Uterus (tissue), 2 donors: ENCODE measurements at regions not wholly inside any gene's neighbourhood (a gene's known extent, or its start where the extent isn't known, plus 50 kb on each side); places are given as distances from the start of the nearest gene placed in this dataset.

Experiments
- POLR2A ChIP-seq, 2 donors: fragments of 450-650 bp; IDR thresholded peaks; one replicate each; pipeline ENCODE4 v1.6.1; 2016; ENCODE audit warnings: antibody characterized with exemption in 2 of 2, mild to moderate bottlenecking in 1 of 2, moderate library complexity in 1 of 2
- TF ChIP-seq, protein P1 (sequence below), 4 experiments: fragments of 200-600 bp in 2 of 4; fragments of 450-650 bp in 2 of 4; sonication (generic) in 2 of 4; IDR thresholded peaks; one replicate each; pipeline ENCODE4 v1.5.1; 2016 to 2019; ENCODE audit warnings: antibody characterized with exemption in 4 of 4, mild to moderate bottlenecking in 2 of 4, moderate library complexity in 1 of 4

DNA sequence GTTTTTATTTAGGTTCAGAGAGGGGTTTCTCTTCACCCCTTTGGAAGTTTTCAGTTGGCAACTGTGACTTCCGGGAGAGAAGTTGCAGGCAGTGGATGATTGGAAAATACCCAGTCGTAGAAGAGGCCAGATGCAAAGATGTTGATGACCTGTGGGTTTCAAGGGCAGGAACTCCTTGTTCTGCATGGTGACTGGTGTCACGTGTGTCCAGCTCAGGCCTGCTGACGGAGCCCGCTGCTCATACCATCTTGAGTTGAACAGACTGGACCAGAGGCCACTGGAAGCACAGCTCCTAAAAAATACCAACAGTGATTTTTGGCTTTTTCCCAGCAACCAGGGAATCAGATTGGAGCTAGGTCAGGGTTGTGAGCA lies 243.9 kb upstream of the KLF4 start:
- TF ChIP-seq, protein P1, sequence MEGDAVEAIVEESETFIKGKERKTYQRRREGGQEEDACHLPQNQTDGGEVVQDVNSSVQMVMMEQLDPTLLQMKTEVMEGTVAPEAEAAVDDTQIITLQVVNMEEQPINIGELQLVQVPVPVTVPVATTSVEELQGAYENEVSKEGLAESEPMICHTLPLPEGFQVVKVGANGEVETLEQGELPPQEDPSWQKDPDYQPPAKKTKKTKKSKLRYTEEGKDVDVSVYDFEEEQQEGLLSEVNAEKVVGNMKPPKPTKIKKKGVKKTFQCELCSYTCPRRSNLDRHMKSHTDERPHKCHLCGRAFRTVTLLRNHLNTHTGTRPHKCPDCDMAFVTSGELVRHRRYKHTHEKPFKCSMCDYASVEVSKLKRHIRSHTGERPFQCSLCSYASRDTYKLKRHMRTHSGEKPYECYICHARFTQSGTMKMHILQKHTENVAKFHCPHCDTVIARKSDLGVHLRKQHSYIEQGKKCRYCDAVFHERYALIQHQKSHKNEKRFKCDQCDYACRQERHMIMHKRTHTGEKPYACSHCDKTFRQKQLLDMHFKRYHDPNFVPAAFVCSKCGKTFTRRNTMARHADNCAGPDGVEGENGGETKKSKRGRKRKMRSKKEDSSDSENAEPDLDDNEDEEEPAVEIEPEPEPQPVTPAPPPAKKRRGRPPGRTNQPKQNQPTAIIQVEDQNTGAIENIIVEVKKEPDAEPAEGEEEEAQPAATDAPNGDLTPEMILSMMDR (IDR thresholded peaks at IDR 0.05): no peak
- peak in 1 of 2 donors; percentile 21 for TF ChIP-seq POLR2A (IDR thresholded peaks at IDR 0.05)
